Esophagus squamous epithelium (tissue), 5 donors: ENCODE measurements at regions not wholly inside any gene's neighbourhood (a gene's known extent, or its start where the extent isn't known, plus 50 kb on each side); places are given as distances from the start of the nearest gene placed in this dataset.

Experiments used
- DNase-seq: peaks from one replicate; lab custom pipeline; 2025; lab: John Stamatoyannopoulos, UW
- H3K27ac ChIP-seq, 4 donors: fragments of 200-600 bp; sonication (generic); one replicate each; pipeline ENCODE4 v1.5.1; 2016 to 2019; ENCODE audit warnings: mild to moderate bottlenecking in 1 of 4
- H3K27me3 ChIP-seq, 4 donors: fragments of 200-600 bp; sonication (generic); 1 replicate in 3 of 4; 2 replicates in 1 of 4; pipeline versions ENCODE4 v1.5.1 to v1.6.0; 2017 to 2021; ENCODE audit warnings: antibody characterized with exemption in 1 of 4
- H3K36me3 ChIP-seq, 3 donors: fragments of 200-600 bp; sonication (generic); one replicate each; pipeline ENCODE4 v1.5.1; 2016 to 2019
- H3K4me1 ChIP-seq, 3 donors: fragments of 200-600 bp; sonication (generic); one replicate each; pipeline ENCODE4 v1.5.1; 2017 to 2019
- H3K4me3 ChIP-seq, 4 donors: fragments of 200-600 bp; sonication (generic); 1 replicate in 3 of 4; 2 replicates in 1 of 4; pipeline ENCODE4 v1.5.1; 2016 to 2019; ENCODE audit warnings: mild to moderate bottlenecking in 2 of 4, moderate library complexity in 1 of 4
- H3K9me3 ChIP-seq, 3 donors: fragments of 200-600 bp; sonication (generic); one replicate each; pipeline ENCODE4 v1.5.1; 2016 to 2019
- CTCF ChIP-seq, 6 experiments: fragments of 450-650 bp in 4 of 6; fragments of 200-600 bp in 2 of 6; sonication (generic) in 2 of 6; IDR thresholded peaks; one replicate each; pipeline ENCODE4 v1.5.1; 2016 to 2019; ENCODE audit warnings: antibody characterized with exemption in 6 of 6, mild to moderate bottlenecking in 4 of 6, moderate library complexity in 4 of 6
- POLR2A ChIP-seq, 4 donors: fragments of 450-650 bp; IDR thresholded peaks; one replicate each; pipeline ENCODE4 v1.6.1; 2017; ENCODE audit warnings: antibody characterized with exemption in 4 of 4, mild to moderate bottlenecking in 4 of 4, moderate library complexity in 3 of 4
- WGBS, 2 donors: methylation state at CpG; one replicate each; pipeline ENCODE4 v1.1.5; 2018; 5-methylcytosine and 5-hydroxymethylcytosine counted together
- intact Hi-C: fragments of 100-400 bp; cut with DNase I; formaldehyde crosslinking; loops from one replicate; pipeline ENCODE4 v1.15.0; 2022
- donor health status: DM: yes; HTN: yes; CAD: no.

- H3K4me1 ChIP-seq, result no peaks in the 10 kb centered on the region
- WGBS, 2 donors, result 6 to 44% methylated on average over 1 of the region's 1 CpG
Observed at GRCh38 chr2:55751966-55752365, 58.3 kb upstream of the PNPT1 start.

GRCh38 chr2:55743583-55743982 lies 49.9 kb upstream of the PNPT1 start:
- TF ChIP-seq POLR2A (IDR thresholded peaks at IDR 0.05) (no peak), CTCF (IDR thresholded peaks at IDR 0.05) (no peak)

More at GRCh38 chr2:55751966-55752365, 58.3 kb upstream of the PNPT1 start:
- DNase-seq, result no peak
- TF ChIP-seq POLR2A (IDR thresholded peaks at IDR 0.05), result no peak
- TF ChIP-seq CTCF (IDR thresholded peaks at IDR 0.05), result no peak
- Histone ChIP-seq H3K4me3 (no peak overlapping the region), H3K9me3 (no peaks in the 10 kb centered on the region), H3K27ac (no peak overlapping the region), H3K36me3 (no peaks in the 10 kb centered on the region), H3K27me3 (no peaks in the 10 kb centered on the region)
- intact Hi-C loops, result no loop called here

More at GRCh38 chr2:55743583-55743982, 49.9 kb upstream of the PNPT1 start:
- no peaks in the 10 kb centered on the region for H3K9me3 ChIP-seq
- no peak for DNase-seq
- H3K27me3 ChIP-seq, result no peaks in the 10 kb centered on the region
- H3K27ac ChIP-seq, result no peak overlapping the region
- intact Hi-C loops, result no loop called here
- WGBS, 2 donors, result 61 to 65% methylated on average over 1 of the region's 1 CpG
- no peaks in the 10 kb centered on the region for H3K4me1 ChIP-seq
- no peak overlapping the region for H3K4me3 ChIP-seq
- no peaks in the 10 kb centered on the region for H3K36me3 ChIP-seq
